ENCODE measurements at regions not wholly inside any gene's neighbourhood (a gene's known extent, or its start where the extent isn't known, plus 50 kb on each side); places are given as distances from the start of the nearest gene placed in this dataset.
"Not testable (repeated sequence)": the region's sequence is repeated elsewhere in the genome, so short reads cannot be mapped to it uniquely, and the experiment has no call there.

GRCh38 chr16:55019419-55020131 is 88.9 kb downstream of the IRX5 start:
- in situ Hi-C loops (cut with HindIII; ENCODE audit: low pct_unique_long_range_greater_than_20kb, low sequenced_read_pairs) (no loop called here), intact Hi-C loops (cut with micrococcal nuclease; ENCODE audit: unreplicated experiment) (loop anchor here (10.0 kb wide), 1 partner anchor 175 kb away; no protein-coding TSS in a partner anchor)

GRCh38 chr16:55021595-55022475 is 91.2 kb downstream of the IRX5 start:
- no TSS peak for BruUV-seq (replicated peaks)
- TF ChIP-seq, protein P1, sequence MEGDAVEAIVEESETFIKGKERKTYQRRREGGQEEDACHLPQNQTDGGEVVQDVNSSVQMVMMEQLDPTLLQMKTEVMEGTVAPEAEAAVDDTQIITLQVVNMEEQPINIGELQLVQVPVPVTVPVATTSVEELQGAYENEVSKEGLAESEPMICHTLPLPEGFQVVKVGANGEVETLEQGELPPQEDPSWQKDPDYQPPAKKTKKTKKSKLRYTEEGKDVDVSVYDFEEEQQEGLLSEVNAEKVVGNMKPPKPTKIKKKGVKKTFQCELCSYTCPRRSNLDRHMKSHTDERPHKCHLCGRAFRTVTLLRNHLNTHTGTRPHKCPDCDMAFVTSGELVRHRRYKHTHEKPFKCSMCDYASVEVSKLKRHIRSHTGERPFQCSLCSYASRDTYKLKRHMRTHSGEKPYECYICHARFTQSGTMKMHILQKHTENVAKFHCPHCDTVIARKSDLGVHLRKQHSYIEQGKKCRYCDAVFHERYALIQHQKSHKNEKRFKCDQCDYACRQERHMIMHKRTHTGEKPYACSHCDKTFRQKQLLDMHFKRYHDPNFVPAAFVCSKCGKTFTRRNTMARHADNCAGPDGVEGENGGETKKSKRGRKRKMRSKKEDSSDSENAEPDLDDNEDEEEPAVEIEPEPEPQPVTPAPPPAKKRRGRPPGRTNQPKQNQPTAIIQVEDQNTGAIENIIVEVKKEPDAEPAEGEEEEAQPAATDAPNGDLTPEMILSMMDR (IDR thresholded peaks at IDR 0.05): 0 out of 2 replicates have a peak, but pooled peaks have one; percentile 17
- TF ChIP-seq, protein P2, sequence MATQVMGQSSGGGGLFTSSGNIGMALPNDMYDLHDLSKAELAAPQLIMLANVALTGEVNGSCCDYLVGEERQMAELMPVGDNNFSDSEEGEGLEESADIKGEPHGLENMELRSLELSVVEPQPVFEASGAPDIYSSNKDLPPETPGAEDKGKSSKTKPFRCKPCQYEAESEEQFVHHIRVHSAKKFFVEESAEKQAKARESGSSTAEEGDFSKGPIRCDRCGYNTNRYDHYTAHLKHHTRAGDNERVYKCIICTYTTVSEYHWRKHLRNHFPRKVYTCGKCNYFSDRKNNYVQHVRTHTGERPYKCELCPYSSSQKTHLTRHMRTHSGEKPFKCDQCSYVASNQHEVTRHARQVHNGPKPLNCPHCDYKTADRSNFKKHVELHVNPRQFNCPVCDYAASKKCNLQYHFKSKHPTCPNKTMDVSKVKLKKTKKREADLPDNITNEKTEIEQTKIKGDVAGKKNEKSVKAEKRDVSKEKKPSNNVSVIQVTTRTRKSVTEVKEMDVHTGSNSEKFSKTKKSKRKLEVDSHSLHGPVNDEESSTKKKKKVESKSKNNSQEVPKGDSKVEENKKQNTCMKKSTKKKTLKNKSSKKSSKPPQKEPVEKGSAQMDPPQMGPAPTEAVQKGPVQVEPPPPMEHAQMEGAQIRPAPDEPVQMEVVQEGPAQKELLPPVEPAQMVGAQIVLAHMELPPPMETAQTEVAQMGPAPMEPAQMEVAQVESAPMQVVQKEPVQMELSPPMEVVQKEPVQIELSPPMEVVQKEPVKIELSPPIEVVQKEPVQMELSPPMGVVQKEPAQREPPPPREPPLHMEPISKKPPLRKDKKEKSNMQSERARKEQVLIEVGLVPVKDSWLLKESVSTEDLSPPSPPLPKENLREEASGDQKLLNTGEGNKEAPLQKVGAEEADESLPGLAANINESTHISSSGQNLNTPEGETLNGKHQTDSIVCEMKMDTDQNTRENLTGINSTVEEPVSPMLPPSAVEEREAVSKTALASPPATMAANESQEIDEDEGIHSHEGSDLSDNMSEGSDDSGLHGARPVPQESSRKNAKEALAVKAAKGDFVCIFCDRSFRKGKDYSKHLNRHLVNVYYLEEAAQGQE (IDR thresholded peaks at IDR 0.05; ENCODE audit: insufficient read depth in 1 of 2, low read depth in 2 of 2, low read length in 1 of 2): no peak
- no peak overlapping the region for H3K27ac ChIP-seq (ENCODE audit: low read length)
- POLR2A ChIA-PET: no interaction called here
- CTCF ChIA-PET: no interaction called here
- in situ Hi-C loops (cut with HindIII; ENCODE audit: low pct_unique_long_range_greater_than_20kb, low sequenced_read_pairs): no loop called here
- no peaks in the 10 kb centered on the region for H3K9me3 ChIP-seq (ENCODE audit: control insufficient read depth, insufficient read depth, low read depth, low read length)
- no peaks in the 10 kb centered on the region for H3K4me1 ChIP-seq (ENCODE audit: control insufficient read depth, insufficient read depth, low read length)
- DNase-seq (ENCODE audit: low read depth, low spot score) (no peak), ATAC-seq (no peak)
- intact Hi-C loops (cut with micrococcal nuclease; ENCODE audit: unreplicated experiment): loop anchor here (10.0 kb wide), 1 partner anchor 173 kb away; no protein-coding TSS in a partner anchor
- H3K27me3 ChIP-seq (ENCODE audit: control insufficient read depth, insufficient read depth, low read length): no peaks in the 10 kb centered on the region
- H3K4me3 ChIP-seq (ENCODE audit: low read depth in 2 of 2, low read length in 2 of 2): no peak overlapping the region
- no peaks in the 10 kb centered on the region for H3K36me3 ChIP-seq (ENCODE audit: control insufficient read depth, insufficient read depth, low read length)

More at GRCh38 chr16:55019419-55020131, 88.9 kb downstream of the IRX5 start:
- DNase-seq (ENCODE audit: low read depth, low spot score): no peak
- no peak for TF ChIP-seq TCF7L2 (IDR thresholded peaks at IDR 0.05; ENCODE audit: low read depth, low read length)
- H3K4me1 ChIP-seq (ENCODE audit: control insufficient read depth, insufficient read depth, low read length): no peaks in the 10 kb centered on the region
- no TSS peak for BruUV-seq (replicated peaks)
- no peak for ATAC-seq
- POLR2A ChIA-PET: no interaction called here
- no peaks in the 10 kb centered on the region for H3K9me3 ChIP-seq (ENCODE audit: control insufficient read depth, insufficient read depth, low read depth, low read length)
- CTCF ChIA-PET: no interaction called here
- no peak overlapping the region for H3K4me3 ChIP-seq (ENCODE audit: low read depth in 2 of 2, low read length in 2 of 2)
- H3K27ac ChIP-seq (ENCODE audit: low read length): no peak overlapping the region
- no peaks in the 10 kb centered on the region for H3K27me3 ChIP-seq (ENCODE audit: control insufficient read depth, insufficient read depth, low read length)
- H3K36me3 ChIP-seq (ENCODE audit: control insufficient read depth, insufficient read depth, low read length): no peaks in the 10 kb centered on the region

- intact Hi-C loops (cut with micrococcal nuclease; ENCODE audit: unreplicated experiment): loop anchor here (10.0 kb wide), 1 partner anchor 168 kb away; no protein-coding TSS in a partner anchor
- H3K27me3 ChIP-seq (ENCODE audit: control insufficient read depth, insufficient read depth, low read length); BruUV-seq (replicated peaks); H3K4me1 ChIP-seq (ENCODE audit: control insufficient read depth, insufficient read depth, low read length); DNase-seq (ENCODE audit: low read depth, low spot score); ATAC-seq; POLR2A ChIA-PET; H3K4me3 ChIP-seq (ENCODE audit: low read depth in 2 of 2, low read length in 2 of 2); H3K27ac ChIP-seq (ENCODE audit: low read length); H3K36me3 ChIP-seq (ENCODE audit: control insufficient read depth, insufficient read depth, low read length); H3K9me3 ChIP-seq (ENCODE audit: control insufficient read depth, insufficient read depth, low read depth, low read length); in situ Hi-C loops (cut with HindIII; ENCODE audit: low pct_unique_long_range_greater_than_20kb, low sequenced_read_pairs); CTCF ChIA-PET: not testable (repeated sequence)
Measured at GRCh38 chr16:55027260-55027659, 96.6 kb downstream of the IRX5 start.

Measured in Panc1 (cell line).